ENCODE measurements at regions not wholly inside any gene's neighbourhood (a gene's known extent, or its start where the extent isn't known, plus 50 kb on each side); places are given as distances from the start of the nearest gene placed in this dataset.

- H3K4me3 ChIP-seq: no peak overlapping the region
- DNase-seq (ENCODE audit: low spot score): no peak
- no peak overlapping the region for H3K27ac ChIP-seq
- TF ChIP-seq, protein P1, sequence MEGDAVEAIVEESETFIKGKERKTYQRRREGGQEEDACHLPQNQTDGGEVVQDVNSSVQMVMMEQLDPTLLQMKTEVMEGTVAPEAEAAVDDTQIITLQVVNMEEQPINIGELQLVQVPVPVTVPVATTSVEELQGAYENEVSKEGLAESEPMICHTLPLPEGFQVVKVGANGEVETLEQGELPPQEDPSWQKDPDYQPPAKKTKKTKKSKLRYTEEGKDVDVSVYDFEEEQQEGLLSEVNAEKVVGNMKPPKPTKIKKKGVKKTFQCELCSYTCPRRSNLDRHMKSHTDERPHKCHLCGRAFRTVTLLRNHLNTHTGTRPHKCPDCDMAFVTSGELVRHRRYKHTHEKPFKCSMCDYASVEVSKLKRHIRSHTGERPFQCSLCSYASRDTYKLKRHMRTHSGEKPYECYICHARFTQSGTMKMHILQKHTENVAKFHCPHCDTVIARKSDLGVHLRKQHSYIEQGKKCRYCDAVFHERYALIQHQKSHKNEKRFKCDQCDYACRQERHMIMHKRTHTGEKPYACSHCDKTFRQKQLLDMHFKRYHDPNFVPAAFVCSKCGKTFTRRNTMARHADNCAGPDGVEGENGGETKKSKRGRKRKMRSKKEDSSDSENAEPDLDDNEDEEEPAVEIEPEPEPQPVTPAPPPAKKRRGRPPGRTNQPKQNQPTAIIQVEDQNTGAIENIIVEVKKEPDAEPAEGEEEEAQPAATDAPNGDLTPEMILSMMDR (IDR thresholded peaks at IDR 0.05): no peak
Measured at GRCh38 chr18:7305416-7305815, 74.5 kb downstream of the LRRC30 start.

GRCh38 chr18:7307030-7307429, 76.1 kb downstream of the LRRC30 start:
- no peak overlapping the region for H3K27ac ChIP-seq
- no peak for DNase-seq (ENCODE audit: low spot score)
- TF ChIP-seq, protein P1 (IDR thresholded peaks at IDR 0.05): no peak
- no peak overlapping the region for H3K4me3 ChIP-seq

GRCh38 chr18:7307526-7307925, 76.6 kb downstream of the LRRC30 start:
- H3K27ac ChIP-seq: no peak overlapping the region
- TF ChIP-seq, protein P1 (IDR thresholded peaks at IDR 0.05): no peak
- DNase-seq (ENCODE audit: low spot score): no peak
- no peak overlapping the region for H3K4me3 ChIP-seq

- DNase-seq (ENCODE audit: low spot score): no peak
- Histone ChIP-seq H3K27ac (no peak overlapping the region), H3K4me3 (no peak overlapping the region)
- TF ChIP-seq, protein P1 (IDR thresholded peaks at IDR 0.05): no peak
Measured at GRCh38 chr18:7317804-7318231, 86.9 kb downstream of the LRRC30 start.

GRCh38 chr18:7319161-7319560, 88.3 kb downstream of the LRRC30 start:
- Histone ChIP-seq H3K4me3 (no peak overlapping the region), H3K27ac (no peak overlapping the region)
- TF ChIP-seq, protein P1 (IDR thresholded peaks at IDR 0.05): no peak
- no peak for DNase-seq (ENCODE audit: low spot score)

- Histone ChIP-seq H3K4me3 (no peak overlapping the region), H3K27ac (no peak overlapping the region)
- no peak for DNase-seq (ENCODE audit: low spot score)
- TF ChIP-seq, protein P1 (IDR thresholded peaks at IDR 0.05): no peak
Measured at GRCh38 chr18:7321831-7322230, 90.9 kb downstream of the LRRC30 start.

DNA sequence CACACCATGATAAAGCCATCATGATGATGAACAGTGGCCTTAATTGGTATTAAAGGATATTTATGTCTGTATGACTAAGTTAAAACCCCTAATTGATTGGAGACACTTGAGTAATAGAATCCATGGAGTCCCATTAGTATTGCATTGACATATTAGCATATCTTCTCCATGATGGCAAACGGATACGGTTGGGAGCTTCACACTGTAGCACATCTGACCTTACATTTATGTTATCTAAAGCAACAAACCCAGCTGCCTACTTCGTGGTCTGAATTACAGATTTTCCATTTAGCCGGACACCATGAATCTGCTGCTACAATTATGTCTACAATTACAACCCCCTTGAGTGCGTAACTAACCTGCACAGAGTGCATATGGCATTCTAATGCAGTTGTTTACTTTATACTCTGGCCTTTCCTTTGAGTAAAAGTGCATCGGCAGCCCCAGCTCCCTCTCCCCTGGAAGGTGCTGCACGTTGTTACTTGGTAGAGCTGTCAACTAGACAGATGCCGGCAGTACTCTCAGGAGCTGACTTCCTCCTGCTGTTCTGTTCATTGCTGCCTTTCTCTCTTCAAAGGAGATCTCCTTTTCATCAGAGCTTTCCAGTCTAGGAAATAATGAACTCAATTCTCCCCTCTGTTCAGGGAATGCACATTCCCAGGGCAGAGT, 92.1 kb downstream of the LRRC30 start:
- DNase-seq (ENCODE audit: low spot score): no peak
- Histone ChIP-seq H3K27ac (no peak overlapping the region), H3K4me3 (no peak overlapping the region)
- TF ChIP-seq, protein P1 (IDR thresholded peaks at IDR 0.05): no peak

All from coronary artery (tissue), 2 donors.